Epithelial cell of proximal tubule (primary cell): ENCODE measurements at regions not wholly inside any gene's neighbourhood (a gene's known extent, or its start where the extent isn't known, plus 50 kb on each side); places are given as distances from the start of the nearest gene placed in this dataset.

Experiments
- DNase-seq: peaks from one replicate; pipeline ENCODE4 v3.0.0-alpha.2; 2011; ENCODE audit warnings: low read depth
- H3K4me3 ChIP-seq: 2 replicates; pipeline ENCODE4 v1.5.1; 2011; ENCODE audit warnings: low read depth, mild to moderate bottlenecking, low read length
- CTCF ChIP-seq: conservative IDR thresholded peaks from 2 replicates; pipeline ENCODE4 v1.5.1; 2012; ENCODE audit warnings: low read depth, mild to moderate bottlenecking, low read length

DNA sequence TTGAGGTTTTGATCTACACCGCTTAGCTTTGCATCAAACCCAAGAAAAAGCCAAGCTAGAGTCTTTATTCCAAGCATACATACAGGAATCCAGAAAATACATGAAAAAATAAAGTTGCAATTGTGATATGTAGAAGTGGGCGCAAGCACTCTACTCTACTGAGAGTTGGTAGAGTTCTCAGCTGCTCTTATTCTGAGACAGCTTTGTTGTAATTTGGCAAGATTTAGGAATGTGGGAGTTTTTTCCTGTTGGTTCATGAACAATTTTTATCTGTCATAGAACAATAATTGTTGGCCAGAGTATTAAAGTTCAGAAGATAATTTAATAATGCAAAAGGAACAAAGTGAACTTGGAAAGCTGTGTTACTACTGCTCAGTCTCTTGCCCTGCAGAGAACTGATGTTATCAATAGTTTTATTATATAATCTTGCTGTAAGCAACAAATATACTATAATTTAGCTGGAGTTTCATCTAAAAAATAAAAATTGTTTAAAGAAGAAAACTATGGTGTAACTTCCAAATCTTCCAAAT is 302.0 kb upstream of the RND3 start:
- no peak for TF ChIP-seq CTCF
- no peak overlapping the region for H3K4me3 ChIP-seq
- DNase-seq: no peak

DNA sequence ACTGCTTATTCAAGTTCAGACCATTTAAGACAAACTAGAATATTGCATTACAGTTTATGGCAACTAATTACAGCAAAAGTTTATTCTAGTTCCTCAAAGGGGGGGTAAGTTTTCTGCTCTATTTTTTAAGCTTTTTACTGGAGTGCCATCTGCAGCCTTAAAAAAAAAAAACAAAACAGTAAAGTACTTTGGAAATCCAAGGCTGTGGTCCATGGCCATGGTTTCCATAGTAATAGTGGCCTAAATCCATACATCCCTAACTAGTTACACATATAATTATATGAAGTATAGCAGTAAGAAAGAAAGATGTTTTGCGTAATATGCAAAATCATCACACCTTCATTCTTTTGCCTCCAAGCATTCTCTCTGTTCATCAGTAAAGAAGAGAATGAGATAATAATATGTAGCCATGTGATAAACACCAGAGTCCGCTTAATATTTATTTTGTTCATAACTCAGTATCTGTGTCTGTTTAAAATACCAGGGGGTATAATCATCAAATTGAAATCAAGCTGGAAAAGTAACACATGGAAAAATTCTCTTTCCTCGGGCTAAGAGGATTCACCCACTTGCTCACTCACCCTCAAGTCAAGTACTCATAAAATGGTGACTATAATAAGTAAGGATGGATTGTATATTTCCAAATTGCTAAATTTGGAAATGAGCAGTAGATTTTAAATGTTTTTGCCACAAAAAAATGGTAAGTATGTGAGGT is 301.1 kb upstream of the RND3 start:
- no peak for DNase-seq
- H3K4me3 ChIP-seq: no peak overlapping the region
- TF ChIP-seq CTCF: no peak

- no peak for DNase-seq
- no peak for TF ChIP-seq CTCF
These were observed 300.1 kb upstream of the RND3 start for GRCh38 chr2:150787353-150788093.

GRCh38 chr2:150784389-150784788 is 296.9 kb upstream of the RND3 start:
- no peak for TF ChIP-seq CTCF
- H3K4me3 ChIP-seq: no peak overlapping the region
- no peak for DNase-seq

More at GRCh38 chr2:150787353-150788093, 300.1 kb upstream of the RND3 start:
- no peak overlapping the region for H3K4me3 ChIP-seq

- DNase-seq: no peak
- no peak for TF ChIP-seq CTCF
- no peak overlapping the region for H3K4me3 ChIP-seq
These were observed 296.4 kb upstream of the RND3 start for GRCh38 chr2:150783896-150784295.

DNA sequence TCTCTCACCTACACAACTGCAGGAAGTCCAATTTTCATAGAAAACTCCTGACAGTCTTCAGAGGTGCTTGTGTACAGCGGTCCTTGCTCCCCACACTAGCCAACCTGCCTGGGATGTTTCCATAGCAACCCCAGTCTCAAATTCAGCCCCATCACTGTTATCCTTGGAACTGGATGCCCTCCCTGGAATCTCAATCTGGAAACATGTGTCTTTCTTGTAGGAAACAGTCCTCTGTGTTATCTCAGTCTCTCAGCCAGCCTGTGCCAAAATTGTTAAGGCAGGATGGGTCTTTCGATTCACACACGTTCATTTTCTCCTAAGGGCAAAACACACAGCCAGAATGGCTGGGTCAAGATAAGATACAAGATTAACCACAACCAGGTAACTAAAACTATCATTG is 295.5 kb upstream of the RND3 start:
- no peak for DNase-seq
- no peak for TF ChIP-seq CTCF
- H3K4me3 ChIP-seq: no peak overlapping the region

- TF ChIP-seq CTCF: no peak
- DNase-seq: no peak
- no peak overlapping the region for H3K4me3 ChIP-seq
These were observed 295.1 kb upstream of the RND3 start for GRCh38 chr2:150782613-150783012.
